IMR-90 (cell line): ENCODE measurements at regions not wholly inside any gene's neighbourhood (a gene's known extent, or its start where the extent isn't known, plus 50 kb on each side); places are given as distances from the start of the nearest gene placed in this dataset.

ENCODE experiments used
- ATAC-seq: fragments of 200-7000 bp; cut with Tn5 transposase; 2 replicates; pipeline ENCODE4 v1.9.1; 2020; ENCODE audit warnings: low read depth, mild to moderate bottlenecking, moderate library complexity
- BruUV-seq: library from RNA; stranded (reverse); fragments of 400-500 nt; replicated peaks from 2 replicates; lab custom pipeline; 2021; lab: Mats Ljungman, UMichigan
- CTCF ChIA-PET: fragments of 300-600 bp; formaldehyde crosslinking; extraction: SDS; loops from one replicate; lab custom pipeline; 2021; ENCODE audit warnings: antibody characterized with exemption; lab: Yijun Ruan, JAX
- POLR2A ChIA-PET: fragments of 300-600 bp; sonication (Branson Sonifier 250); formaldehyde crosslinking; loops from one replicate; lab custom pipeline; 2022; ENCODE audit warnings: antibody characterized with exemption; ENCODE audit not compliant: unreplicated experiment; lab: Charles Lee
- DNase-seq: peaks from one replicate; pipeline ENCODE4 v3.0.0; 2013
- H2AFZ ChIP-seq: replicated peaks from 2 replicates; pipeline ENCODE3; 2013; ENCODE audit warnings: low read length, mild to moderate bottlenecking; ENCODE audit not compliant: poor library complexity
- H2AK5ac ChIP-seq: 2 replicates; pipeline ENCODE4 v1.6.1; 2013; ENCODE audit warnings: low read depth, low read length, inconsistent platforms
- H2AK9ac ChIP-seq: replicated peaks from 2 replicates; pipeline ENCODE3; 2013; ENCODE audit warnings: mild to moderate bottlenecking, low read depth, low read length, moderate library complexity; ENCODE audit not compliant: poor library complexity
- H2BK120ac ChIP-seq: 2 replicates; pipeline ENCODE4 v1.6.1; 2013; ENCODE audit warnings: low read depth, low read length, inconsistent platforms
- H2BK15ac ChIP-seq: 3 replicates; pipeline ENCODE4 v1.6.1; 2013; ENCODE audit warnings: low read depth, low read length, inconsistent platforms
- H2BK20ac ChIP-seq: 2 replicates; pipeline ENCODE4 v1.6.1; 2013; ENCODE audit warnings: low read depth, mild to moderate bottlenecking, inconsistent platforms, low read length, moderate library complexity
- H2BK5ac ChIP-seq: 2 replicates; pipeline ENCODE4 v1.6.1; 2013; ENCODE audit warnings: mild to moderate bottlenecking, low read depth, low read length, inconsistent platforms; ENCODE audit not compliant: poor library complexity, severe bottlenecking
- H3K14ac ChIP-seq: replicated peaks from 2 replicates; pipeline ENCODE4 v1.6.1; 2013; ENCODE audit warnings: low read depth, low read length, inconsistent platforms
- H3K18ac ChIP-seq: 2 replicates; pipeline ENCODE4 v1.6.1; 2013; ENCODE audit warnings: low read depth, low read length, control low read depth
- H3K23ac ChIP-seq: 2 replicates; pipeline ENCODE4 v1.6.1; 2013; ENCODE audit warnings: low read depth, low read length, inconsistent platforms
- H3K27ac ChIP-seq: 2 replicates; pipeline ENCODE4 v1.5.1; 2013; ENCODE audit warnings: mild to moderate bottlenecking, control low read depth, low read length; ENCODE audit not compliant: insufficient read depth
- H3K27me3 ChIP-seq: 2 replicates; pipeline ENCODE4 v1.6.1; 2013; ENCODE audit warnings: low read length; ENCODE audit not compliant: control insufficient read depth, insufficient read depth
- H3K36me3 ChIP-seq: 2 replicates; pipeline ENCODE4 v1.6.1; 2013; ENCODE audit warnings: low read length, mixed read lengths; ENCODE audit not compliant: control insufficient read depth, insufficient read depth
- H3K4ac ChIP-seq: 2 replicates; pipeline ENCODE4 v1.6.1; 2013; ENCODE audit warnings: low read depth, low read length, inconsistent platforms
- H3K4me1 ChIP-seq: 2 replicates; pipeline ENCODE4 v1.6.1; 2013; ENCODE audit warnings: low read length, mixed read lengths; ENCODE audit not compliant: control insufficient read depth, insufficient read depth
- H3K4me2 ChIP-seq: 2 replicates; pipeline ENCODE4 v1.6.1; 2013; ENCODE audit warnings: low read depth, mild to moderate bottlenecking, control low read depth, low read length, moderate library complexity
- H3K4me3 ChIP-seq: 2 replicates; pipeline ENCODE4 v1.5.1; 2013; ENCODE audit warnings: low read depth, mild to moderate bottlenecking, control low read depth, low read length, moderate library complexity; ENCODE audit not compliant: insufficient read depth
- H3K56ac ChIP-seq: 2 replicates; pipeline ENCODE4 v1.6.1; 2013; ENCODE audit warnings: low read length, inconsistent platforms; ENCODE audit not compliant: insufficient read depth; ENCODE audit errors: extremely low read depth
- H3K79me1 ChIP-seq, 2 experiments: 2 replicates each; pipeline ENCODE4 v1.6.1; 2013; ENCODE audit warnings: low read length in 2 of 2, inconsistent platforms in 1 of 2, low read depth in 1 of 2
- H3K9ac ChIP-seq: 2 replicates; pipeline ENCODE4 v1.6.1; 2013; ENCODE audit warnings: low read depth, low read length, control low read depth
- H3K9me1 ChIP-seq: 2 replicates; pipeline ENCODE4 v1.6.1; 2013; ENCODE audit warnings: low read length, inconsistent platforms; ENCODE audit not compliant: insufficient read depth
- H3K9me3 ChIP-seq: 2 replicates; pipeline ENCODE4 v1.6.1; 2013; ENCODE audit warnings: low read length; ENCODE audit not compliant: control insufficient read depth, insufficient read depth
- H4K20me1 ChIP-seq: 2 replicates; pipeline ENCODE4 v1.6.1; 2013; ENCODE audit warnings: low read length, inconsistent platforms; ENCODE audit not compliant: insufficient read depth
- H4K5ac ChIP-seq: 2 replicates; pipeline ENCODE4 v1.6.1; 2013; ENCODE audit warnings: mild to moderate bottlenecking, low read depth, low read length, control low read depth
- H4K8ac ChIP-seq, 2 experiments: 2 replicates each; pipeline ENCODE4 v1.6.1; 2013; ENCODE audit warnings: low read depth in 2 of 2, low read length in 2 of 2, control low read depth in 1 of 2, inconsistent platforms in 1 of 2
- H4K91ac ChIP-seq: 2 replicates; pipeline ENCODE4 v1.6.1; 2013; ENCODE audit warnings: low read depth, low read length, inconsistent platforms; ENCODE audit not compliant: insufficient read depth
- ELK1 ChIP-seq: fragments of 150-350 bp; IDR thresholded peaks from 2 replicates; pipeline ENCODE4 v1.6.1; 2016; ENCODE audit warnings: low read depth, mild to moderate bottlenecking, low read length, moderate library complexity, borderline replicate concordance
- WGBS, 2 experiments: methylation state at CpG; one replicate each; pipeline versions ENCODE4 v1.1.5 to v1.1.7; 2013; ENCODE audit warnings: missing lambda C conversion rate in 2 of 2; ENCODE audit not compliant: insufficient read length in 1 of 2; ENCODE audit errors: extremely low coverage in 2 of 2; 5-methylcytosine and 5-hydroxymethylcytosine counted together
- dilution Hi-C: fragments of 300-500 bp; cut with HindIII; formaldehyde crosslinking; loops from one replicate; pipeline ENCODE4 v1.14.3; 2018; ENCODE audit warnings: low sequenced_read_pairs; ENCODE audit not compliant: unreplicated experiment
- in situ Hi-C: fragments of 300-500 bp; cut with MboI; formaldehyde crosslinking; loops from 3 replicates; pipeline ENCODE4 v1.14.3; 2019; ENCODE audit warnings: low sequenced_read_pairs, inconsistent platforms, mixed read lengths
- intact Hi-C: fragments of 100-400 bp; cut with micrococcal nuclease; formaldehyde crosslinking; loops from 2 replicates; pipeline ENCODE4 v1.10.0; 2022

GRCh38 chr1:173103006-173103405 lies 52.3 kb upstream of the TNFSF18 start:
- CTCF ChIA-PET = no interaction called here
- Histone ChIP-seq H3K9me3 (peaks cover 13% of the 10 kb centered on the region), H3K18ac (no peak overlapping the region), H3K56ac (no peak overlapping the region), H3K36me3 (no peaks in the 10 kb centered on the region), H3K4me2 (no peak overlapping the region), H2AK9ac (no peak overlapping the region), H3K9me1 (no peaks in the 10 kb centered on the region), H3K14ac (no peak overlapping the region), H3K9ac (no peak overlapping the region), H4K91ac (no peak overlapping the region), H2BK15ac (no peak overlapping the region), H3K79me1 (no peaks in the 10 kb centered on the region), H2BK20ac (no peak overlapping the region), H4K20me1 (no peaks in the 10 kb centered on the region), H3K27me3 (no peaks in the 10 kb centered on the region), H3K4ac (no peak overlapping the region), H2AFZ (no peak overlapping the region), H4K5ac (no peak overlapping the region), H3K23ac (no peak overlapping the region), H3K4me1 (no peaks in the 10 kb centered on the region), H3K27ac (no peak overlapping the region), H2AK5ac (no peak overlapping the region; the same call in 1 of the 2 replicates), H4K8ac (no peak overlapping the region), H2BK120ac (no peak overlapping the region), H3K4me3 (no peak overlapping the region), H2BK5ac (no peak overlapping the region)
- ATAC-seq = no peak
- intact Hi-C loops = no loop called here
- in situ Hi-C loops = no loop called here
- POLR2A ChIA-PET = no interaction called here
- dilution Hi-C loops = no loop called here
- WGBS, 2 experiments = no CpG with 5 or more reads among the region's 2 CpGs
- no peak for DNase-seq
- no peak for TF ChIP-seq ELK1
- BruUV-seq = no TSS peak
